Right atrium auricular region (tissue), 2 donors: ENCODE measurements at regions not wholly inside any gene's neighbourhood (a gene's known extent, or its start where the extent isn't known, plus 50 kb on each side); places are given as distances from the start of the nearest gene placed in this dataset.

Source experiments
- DNase-seq: peaks from one replicate; pipeline ENCODE4 v3.0.0-alpha.2; 2019; ENCODE audit warnings: low spot score
- H3K27ac ChIP-seq, 2 donors: fragments of 200-600 bp; sonication (generic); 1 replicate in 1 of 2; 2 replicates in 1 of 2; pipeline ENCODE4 v1.5.1; 2016 to 2019
- H3K27me3 ChIP-seq, 2 donors: fragments of 200-600 bp; sonication (generic); one replicate each; pipeline versions ENCODE4 v1.5.1 to v1.6.0; 2017 to 2019
- H3K36me3 ChIP-seq: fragments of 200-600 bp; sonication (generic); one replicate; pipeline ENCODE4 v1.5.1; 2016
- H3K4me1 ChIP-seq, 2 donors: fragments of 200-600 bp; sonication (generic); one replicate each; pipeline versions ENCODE4 v1.5.1 to v1.6.0; 2017 to 2019
- H3K4me3 ChIP-seq, 2 donors: fragments of 200-600 bp; sonication (generic); 1 replicate in 1 of 2; 2 replicates in 1 of 2; pipeline ENCODE4 v1.5.1; 2017 to 2019; ENCODE audit warnings: mild to moderate bottlenecking in 1 of 2, moderate library complexity in 1 of 2
- H3K9me3 ChIP-seq, 2 donors: fragments of 200-600 bp; sonication (generic); one replicate each; pipeline ENCODE4 v1.5.1; 2019
- CTCF ChIP-seq, 2 donors: fragments of 200-600 bp; sonication (generic); IDR thresholded peaks; one replicate each; pipeline ENCODE4 v1.5.1; 2019; ENCODE audit warnings: antibody characterized with exemption in 2 of 2

- no peak for TF ChIP-seq CTCF (IDR thresholded peaks at IDR 0.05)
- DNase-seq: no peak
Measured at GRCh38 chr5:26622947-26623346, 415.4 kb downstream of the CDH9 start.

GRCh38 chr5:26610577-26610976 lies 427.8 kb downstream of the CDH9 start:
- Histone ChIP-seq H3K27me3 (no peaks in the 10 kb centered on the region), H3K4me1 (no peaks in the 10 kb centered on the region), H3K27ac (no peak overlapping the region), H3K9me3 (no peaks in the 10 kb centered on the region), H3K36me3 (no peaks in the 10 kb centered on the region), H3K4me3 (no peak overlapping the region)
- TF ChIP-seq CTCF (IDR thresholded peaks at IDR 0.05): no peak
- DNase-seq: no peak

More at GRCh38 chr5:26622947-26623346, 415.4 kb downstream of the CDH9 start:
- Histone ChIP-seq H3K4me3 (no peak overlapping the region), H3K27ac (no peak overlapping the region), H3K9me3 (no peaks in the 10 kb centered on the region), H3K27me3 (no peaks in the 10 kb centered on the region), H3K36me3 (no peaks in the 10 kb centered on the region), H3K4me1 (no peaks in the 10 kb centered on the region)

GRCh38 chr5:26601563-26601962 lies 436.8 kb downstream of the CDH9 start:
- Histone ChIP-seq H3K9me3 (no peaks in the 10 kb centered on the region), H3K27ac (no peak overlapping the region), H3K4me3 (no peak overlapping the region), H3K27me3 (no peaks in the 10 kb centered on the region), H3K4me1 (no peaks in the 10 kb centered on the region), H3K36me3 (no peaks in the 10 kb centered on the region)
- no peak for DNase-seq
- no peak for TF ChIP-seq CTCF (IDR thresholded peaks at IDR 0.05)

GRCh38 chr5:26582350-26583045 lies 455.9 kb downstream of the CDH9 start:
- no peak for DNase-seq
- H3K36me3 ChIP-seq: no peaks in the 10 kb centered on the region
- no peak for TF ChIP-seq CTCF (IDR thresholded peaks at IDR 0.05)
- H3K4me1 ChIP-seq: no peaks in the 10 kb centered on the region
- H3K4me3 ChIP-seq: no peak overlapping the region
- H3K9me3 ChIP-seq: no peaks in the 10 kb centered on the region
- H3K27ac ChIP-seq: no peak overlapping the region
- H3K27me3 ChIP-seq: no peaks in the 10 kb centered on the region

- DNase-seq: no peak
- Histone ChIP-seq H3K36me3 (no peaks in the 10 kb centered on the region), H3K4me3 (no peak overlapping the region), H3K27ac (no peak overlapping the region), H3K4me1 (no peaks in the 10 kb centered on the region), H3K9me3 (no peaks in the 10 kb centered on the region), H3K27me3 (no peaks in the 10 kb centered on the region)
- TF ChIP-seq CTCF (IDR thresholded peaks at IDR 0.05): no peak
Measured at GRCh38 chr5:26579712-26580111, 458.7 kb downstream of the CDH9 start.

GRCh38 chr5:26578002-26578401 lies 460.4 kb downstream of the CDH9 start:
- Histone ChIP-seq H3K36me3 (no peaks in the 10 kb centered on the region), H3K27ac (no peak overlapping the region), H3K4me3 (no peak overlapping the region), H3K27me3 (no peaks in the 10 kb centered on the region), H3K9me3 (no peaks in the 10 kb centered on the region), H3K4me1 (no peaks in the 10 kb centered on the region)
- TF ChIP-seq CTCF (IDR thresholded peaks at IDR 0.05): no peak
- DNase-seq: no peak
